Peyer's patch (tissue), 4 donors: ENCODE measurements at regions not wholly inside any gene's neighbourhood (a gene's known extent, or its start where the extent isn't known, plus 50 kb on each side); places are given as distances from the start of the nearest gene placed in this dataset.

Experiments used
- CTCF ChIP-seq, 6 experiments: fragments of 450-650 bp in 4 of 6; fragments of 200-600 bp in 2 of 6; sonication (generic) in 1 of 6; IDR thresholded peaks; one replicate each; pipeline ENCODE4 v1.5.1; 2017 to 2019; ENCODE audit warnings: antibody characterized with exemption in 6 of 6, mild to moderate bottlenecking in 3 of 6, moderate library complexity in 1 of 6
- POLR2A ChIP-seq, 2 donors: fragments of 450-650 bp; IDR thresholded peaks; one replicate each; pipeline ENCODE4 v1.5.1; 2017; ENCODE audit warnings: antibody characterized with exemption in 2 of 2, mild to moderate bottlenecking in 2 of 2, moderate library complexity in 2 of 2

GRCh38 chr10:56135828-56136227 is 225.2 kb downstream of the ZWINT start:
- TF ChIP-seq CTCF (IDR thresholded peaks at IDR 0.05) (no peak), POLR2A (IDR thresholded peaks at IDR 0.05) (no peak)
